Activated naive CD4-positive, alpha-beta T cell treated with anti-CD3 and anti-CD28 coated beads, Interleukin-2, amount 50 U/mL, for 72 hours (primary cell): ENCODE measurements at regions not wholly inside any gene's neighbourhood (a gene's known extent, or its start where the extent isn't known, plus 50 kb on each side); places are given as distances from the start of the nearest gene placed in this dataset.

Source experiments
- ATAC-seq, 2 donors: fragments of 150-1000 bp; cut with Tn5 transposase; 2 replicates each; pipeline ENCODE4 v1.10.0; 2021; ENCODE audit warnings: mild to moderate bottlenecking in 2 of 2, moderate library complexity in 2 of 2
- DNase-seq, 2 donors: peaks; one replicate each; pipeline ENCODE4 v3.0.0; 2021 to 2022; ENCODE audit warnings: low spot score in 2 of 2
- H3K27ac Mint-ChIP-seq, 2 donors: one replicate each; pipeline ENCODE4 v1.8.0; 2022; ENCODE audit warnings: mild to moderate bottlenecking in 2 of 2, mixed read lengths in 2 of 2
- H3K36me3 Mint-ChIP-seq, 2 donors: one replicate each; pipeline ENCODE4 v1.8.0; 2022; ENCODE audit warnings: mixed read lengths in 2 of 2
- H3K9me3 Mint-ChIP-seq, 2 donors: one replicate each; pipeline ENCODE4 v1.8.0; 2022; ENCODE audit warnings: mixed read lengths in 2 of 2

DNA sequence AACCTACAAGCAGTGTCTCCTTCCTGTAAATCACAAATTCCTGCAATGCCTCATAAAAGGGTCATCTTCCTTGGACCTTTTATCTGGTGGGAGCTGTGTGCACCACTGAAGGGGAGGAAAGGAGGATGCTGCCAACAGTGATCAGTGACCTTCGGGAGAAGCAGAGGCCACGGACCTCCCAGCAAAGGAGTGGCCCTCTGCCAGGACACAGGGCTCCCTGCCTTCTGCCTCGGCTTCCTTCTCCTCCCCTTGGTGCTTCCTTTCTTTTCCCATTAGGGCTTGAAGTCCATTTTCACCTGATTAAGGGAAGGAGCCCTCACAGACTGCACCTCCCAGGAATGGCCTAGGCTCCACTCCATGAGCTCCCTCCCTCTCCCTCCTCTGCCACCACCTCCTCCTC is 85.3 kb upstream of the ITGA6 start:
- Mint-ChIP-seq H3K9me3 (peaks cover 4 to 6% of the 10 kb centered on the region in 2 donors), H3K36me3 (peaks cover 8 to 12% of the 10 kb centered on the region in 2 donors), H3K27ac (no peak overlapping the region)
- ATAC-seq, result no peak
- no peak for DNase-seq

DNA sequence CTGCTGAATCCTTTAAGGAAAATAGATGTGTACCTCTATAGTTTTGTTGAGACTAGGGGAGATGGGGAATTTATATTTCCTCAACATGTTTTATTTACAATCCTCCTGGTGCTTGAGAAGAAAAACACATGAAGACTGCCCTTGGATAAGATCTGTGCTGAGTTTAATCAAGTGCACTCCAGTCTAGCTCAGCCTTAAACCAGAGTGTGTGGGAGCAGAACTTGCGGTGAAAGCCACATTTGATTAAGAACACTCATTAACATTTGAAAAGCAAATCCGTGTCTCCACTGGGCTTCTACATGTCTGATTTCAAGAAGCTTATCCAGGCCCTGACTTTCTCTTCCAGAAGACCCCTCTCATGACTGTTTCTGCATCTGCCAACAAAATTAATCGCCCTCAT is 84.8 kb upstream of the ITGA6 start:
- peaks cover 8 to 12% of the 10 kb centered on the region in 2 donors for H3K36me3 Mint-ChIP-seq
- DNase-seq (no peak), ATAC-seq (no peak)
- peaks cover 4 to 6% of the 10 kb centered on the region in 2 donors for H3K9me3 Mint-ChIP-seq
- no peak overlapping the region for H3K27ac Mint-ChIP-seq

DNA sequence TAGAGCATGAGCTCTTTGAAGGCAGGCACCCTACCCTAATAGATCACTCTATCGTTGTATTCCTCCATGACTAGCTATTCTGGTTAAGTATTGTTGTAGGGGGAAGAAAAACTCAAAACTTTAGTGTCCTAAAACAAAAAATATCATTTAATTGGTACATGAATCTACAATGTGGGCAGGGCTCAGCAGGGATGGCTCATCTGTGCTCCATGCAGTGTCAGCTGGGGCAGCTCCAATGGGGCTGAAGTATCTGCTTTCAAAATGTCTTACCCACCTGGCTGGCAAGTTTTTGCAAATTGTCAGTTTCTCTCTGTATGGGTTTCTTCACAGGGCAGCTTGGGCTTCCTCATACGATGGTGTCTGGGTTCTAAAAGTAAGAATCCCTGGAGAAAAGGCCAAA is 83.2 kb upstream of the ITGA6 start:
- Mint-ChIP-seq H3K36me3 (peaks cover 12 to 15% of the 10 kb centered on the region in 2 donors), H3K9me3 (peaks cover 4 to 6% of the 10 kb centered on the region in 2 donors), H3K27ac (no peak overlapping the region)
- DNase-seq (no peak), ATAC-seq (no peak)

DNA sequence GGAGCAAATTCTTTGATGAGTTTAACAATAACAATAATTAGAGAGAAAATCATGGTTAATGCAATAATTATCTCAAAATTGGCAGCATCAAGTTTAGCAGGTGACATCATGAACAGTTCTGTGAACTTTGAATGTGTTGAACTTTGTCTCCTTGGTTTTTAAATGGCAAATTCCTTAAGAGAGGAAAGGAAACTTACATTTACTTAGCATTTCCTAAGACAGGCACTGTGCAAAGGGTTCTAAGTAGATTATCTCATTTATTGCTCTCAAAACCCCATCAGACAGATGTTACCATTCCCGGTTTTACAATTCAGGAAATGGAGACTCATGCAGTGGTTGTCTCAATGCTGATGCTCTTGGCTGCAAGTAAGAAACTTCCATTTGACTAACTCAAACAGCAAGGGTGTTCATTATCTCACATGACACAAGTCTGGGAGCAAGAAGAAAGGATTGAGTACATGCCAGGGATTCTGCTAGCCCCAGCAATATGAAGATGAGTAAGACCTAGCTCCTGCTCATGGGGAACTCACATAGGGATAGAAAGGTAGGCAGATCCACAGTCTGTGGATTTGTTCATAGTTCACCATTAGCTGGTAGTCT is 81.3 kb upstream of the ITGA6 start:
- DNase-seq (no peak), ATAC-seq (no peak)
- H3K27ac Mint-ChIP-seq, result no peak overlapping the region
- H3K36me3 Mint-ChIP-seq, result peaks cover 12 to 15% of the 10 kb centered on the region in 2 donors
- H3K9me3 Mint-ChIP-seq, result peaks cover 4 to 6% of the 10 kb centered on the region in 2 donors

DNA sequence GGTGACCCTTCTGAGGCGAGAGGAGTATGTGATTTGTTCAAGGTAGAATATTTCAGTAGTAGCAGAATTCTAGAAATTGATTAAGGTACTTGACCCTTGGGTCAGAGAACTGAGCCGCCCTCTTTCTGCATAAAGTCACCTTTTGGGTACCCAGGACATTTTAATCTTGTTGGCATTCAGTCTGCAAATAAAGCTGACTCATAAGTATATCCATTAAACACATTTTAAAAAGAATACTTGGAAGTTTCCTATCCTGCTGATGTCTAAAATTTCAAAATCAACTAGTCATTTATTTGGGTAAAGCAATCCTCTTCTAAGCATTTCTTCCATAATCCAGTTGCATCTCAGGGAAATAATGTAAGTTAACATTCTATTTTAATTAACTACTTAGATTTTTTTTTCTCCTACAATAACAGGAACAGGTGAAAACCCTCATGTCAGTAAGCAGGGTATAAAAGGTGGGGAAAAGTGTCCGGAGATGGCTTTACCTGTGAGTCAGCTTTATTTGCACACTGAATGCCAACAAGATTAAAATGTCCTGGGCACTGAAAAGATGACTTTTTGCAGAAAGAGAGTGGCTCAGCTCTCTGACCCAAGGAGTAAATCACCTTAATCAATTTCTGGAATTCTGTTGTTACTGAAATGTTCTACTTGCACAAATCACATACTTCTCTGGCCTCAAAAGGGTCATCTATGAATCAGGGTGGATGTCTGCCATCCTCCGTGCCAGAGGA is 78.7 kb upstream of the ITGA6 start:
- no peak overlapping the region for H3K27ac Mint-ChIP-seq
- ATAC-seq (no peak), DNase-seq (no peak)
- peaks cover 3% of the 10 kb centered on the region in 2 donors for H3K9me3 Mint-ChIP-seq
- peaks cover 9 to 15% of the 10 kb centered on the region in 2 donors for H3K36me3 Mint-ChIP-seq

DNA sequence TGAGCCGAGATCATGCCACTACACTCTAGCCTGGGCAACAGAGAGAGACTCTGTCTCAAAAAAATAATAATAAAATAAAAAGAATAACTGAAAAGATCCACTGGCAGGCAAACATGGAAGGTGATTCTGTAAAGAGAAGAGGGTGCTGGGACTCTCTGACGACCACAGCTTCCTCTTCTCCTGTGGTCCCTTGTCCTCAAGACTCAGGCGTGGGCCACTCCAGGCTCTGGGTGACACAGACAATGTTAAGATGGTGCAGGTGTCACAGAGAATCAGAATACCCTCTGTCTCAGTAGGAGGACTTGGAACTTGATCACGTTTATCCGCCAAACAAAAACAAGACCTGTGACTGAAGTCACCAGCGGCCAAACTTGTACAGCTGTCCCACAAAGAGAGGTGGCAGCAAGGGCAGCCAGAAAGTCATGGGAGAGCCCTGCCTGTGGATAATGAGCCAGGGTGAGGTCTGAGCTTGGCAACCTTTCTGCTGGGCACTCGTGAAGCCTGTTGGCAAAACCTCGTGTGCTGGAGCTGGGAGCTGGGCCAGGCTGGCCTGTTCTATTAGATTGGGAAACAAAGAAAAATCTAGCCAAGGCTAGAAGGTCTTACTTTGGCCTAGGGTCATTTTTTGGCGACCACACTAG is 76.4 kb upstream of the ITGA6 start:
- Mint-ChIP-seq H3K9me3 (no peaks in the 10 kb centered on the region), H3K27ac (no peak overlapping the region), H3K36me3 (peaks cover 0 to 6% of the 10 kb centered on the region in 2 donors)
- no peak for ATAC-seq
- no peak for DNase-seq

DNA sequence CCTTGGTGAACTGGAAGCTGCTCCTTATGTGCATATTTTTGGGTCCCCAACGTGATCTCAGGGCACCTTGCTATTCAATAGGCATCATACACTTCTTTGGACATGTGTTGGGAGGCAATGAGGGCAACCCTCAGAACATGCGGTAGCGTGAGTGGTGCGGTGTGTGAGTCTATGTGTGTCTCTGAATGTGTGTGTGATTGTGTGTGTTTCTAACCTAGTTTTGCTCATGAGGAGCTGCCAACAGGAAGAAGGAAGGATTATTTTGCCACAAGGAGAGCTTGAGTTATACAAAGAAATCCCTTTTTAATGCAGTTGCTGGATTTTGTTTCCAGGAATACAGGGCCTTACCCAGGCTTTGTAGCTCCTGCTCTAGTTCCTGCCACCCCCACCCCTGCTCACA is 75.8 kb upstream of the ITGA6 start:
- Mint-ChIP-seq H3K9me3 (no peaks in the 10 kb centered on the region), H3K36me3 (peaks cover 0 to 6% of the 10 kb centered on the region in 2 donors), H3K27ac (no peak overlapping the region)
- DNase-seq (no peak), ATAC-seq (no peak)

DNA sequence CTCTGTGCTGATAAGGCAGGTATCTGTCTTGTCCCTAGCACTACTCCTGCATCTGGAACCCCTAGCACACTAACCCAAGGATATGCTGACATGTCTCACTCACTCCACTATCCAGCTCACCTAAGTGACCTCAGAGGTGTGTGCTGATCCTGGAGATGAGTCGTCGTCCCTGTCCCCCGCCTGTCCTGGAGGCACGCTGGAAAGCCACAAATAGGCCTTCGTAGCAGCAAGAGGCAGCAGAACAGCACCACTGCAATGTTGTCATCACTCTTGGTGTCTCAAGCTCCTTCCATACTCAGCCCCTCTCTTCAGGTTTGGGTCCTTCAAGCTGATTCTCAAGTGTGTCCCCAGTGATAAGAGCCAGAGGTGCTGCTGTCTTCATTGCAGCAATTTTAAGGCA is 73.0 kb upstream of the ITGA6 start:
- Mint-ChIP-seq H3K36me3 (no peaks in the 10 kb centered on the region), H3K27ac (no peak overlapping the region), H3K9me3 (no peaks in the 10 kb centered on the region)
- DNase-seq, result no peak
- no peak for ATAC-seq

DNA sequence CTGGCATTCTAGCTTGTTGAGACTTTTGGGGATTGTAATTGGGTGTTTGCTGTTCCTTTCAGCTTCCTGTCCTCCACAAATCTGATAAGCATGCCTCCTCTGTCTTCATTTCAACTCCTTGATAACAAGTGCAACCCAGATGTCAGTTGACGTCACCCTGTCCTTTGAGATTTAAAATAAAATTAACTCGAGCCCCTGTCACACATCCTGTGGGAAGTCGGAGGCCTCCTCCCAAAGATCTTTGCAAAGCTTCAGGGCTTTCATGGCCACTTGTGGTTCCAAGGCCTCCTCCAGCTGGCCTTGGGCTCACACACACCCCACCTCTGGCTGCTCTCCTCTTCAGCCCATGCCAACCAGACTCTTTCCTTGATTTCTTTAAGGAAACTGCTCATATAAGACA is 69.9 kb upstream of the ITGA6 start:
- ATAC-seq, result no peak
- no peak overlapping the region for H3K27ac Mint-ChIP-seq
- no peaks in the 10 kb centered on the region for H3K36me3 Mint-ChIP-seq
- no peak for DNase-seq
- H3K9me3 Mint-ChIP-seq, result no peaks in the 10 kb centered on the region

DNA sequence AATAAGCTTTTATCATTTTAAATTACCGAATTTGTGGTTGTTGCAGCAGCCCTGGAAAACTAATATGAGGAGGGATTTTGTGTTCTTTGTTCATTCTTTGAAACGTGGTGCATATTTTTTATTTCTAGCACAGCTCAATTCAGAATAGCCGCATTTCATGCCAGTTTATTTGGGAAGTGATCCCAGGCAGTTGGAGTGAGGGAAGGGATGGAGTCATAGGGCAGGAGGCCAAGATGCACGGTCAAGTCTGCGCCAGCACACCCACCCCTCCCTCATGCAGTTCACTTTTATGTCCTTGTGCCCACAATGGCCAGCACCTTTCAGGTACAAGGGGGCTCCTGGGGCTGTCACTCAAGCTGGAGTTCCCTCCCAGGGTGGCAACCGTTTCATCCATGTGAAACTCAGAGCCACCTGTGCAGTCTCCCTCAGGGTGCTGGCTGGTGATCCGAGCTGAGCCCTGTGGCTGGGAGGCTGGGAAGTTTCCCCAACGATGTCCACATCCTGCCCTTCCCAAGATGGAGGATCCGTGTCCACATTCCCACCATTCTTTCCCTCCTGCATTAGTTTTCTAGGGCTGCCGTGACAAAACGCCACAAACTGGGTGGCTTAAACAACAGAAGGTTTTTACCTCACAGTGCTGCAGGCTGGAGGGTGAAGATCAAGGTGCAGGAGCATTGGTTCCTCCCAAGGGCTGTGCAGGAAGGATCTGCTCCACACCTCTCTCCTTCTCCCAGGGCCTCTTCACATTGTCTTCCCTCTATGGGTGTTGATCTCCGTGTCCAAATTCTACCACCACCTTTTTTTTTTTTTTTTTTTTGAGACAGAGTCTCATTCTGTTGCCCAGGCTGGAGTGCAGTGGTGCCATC is 68.5 kb upstream of the ITGA6 start:
- Mint-ChIP-seq H3K27ac (no peak overlapping the region), H3K9me3 (no peaks in the 10 kb centered on the region), H3K36me3 (no peaks in the 10 kb centered on the region)
- DNase-seq, result no peak
- ATAC-seq, result no peak

DNA sequence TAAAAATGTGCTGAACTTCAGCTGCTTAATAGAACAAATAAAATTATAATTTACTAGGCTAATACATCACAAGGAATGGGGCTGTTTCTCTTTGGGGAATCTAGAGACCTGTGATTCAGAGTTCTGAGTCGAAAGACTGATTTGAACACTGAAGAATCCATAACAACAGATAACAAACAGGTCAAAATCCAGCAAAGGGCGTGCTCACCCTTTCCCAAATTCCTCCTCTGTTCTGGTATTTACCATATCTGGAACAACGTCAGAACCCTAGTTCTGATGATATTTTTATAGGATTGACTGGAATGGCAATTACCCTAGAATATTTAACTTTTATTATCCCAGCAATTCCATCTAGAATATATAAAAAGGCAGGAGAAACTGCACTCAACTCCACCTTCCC is 66.0 kb upstream of the ITGA6 start:
- H3K36me3 Mint-ChIP-seq, result no peaks in the 10 kb centered on the region
- no peak for ATAC-seq

DNA sequence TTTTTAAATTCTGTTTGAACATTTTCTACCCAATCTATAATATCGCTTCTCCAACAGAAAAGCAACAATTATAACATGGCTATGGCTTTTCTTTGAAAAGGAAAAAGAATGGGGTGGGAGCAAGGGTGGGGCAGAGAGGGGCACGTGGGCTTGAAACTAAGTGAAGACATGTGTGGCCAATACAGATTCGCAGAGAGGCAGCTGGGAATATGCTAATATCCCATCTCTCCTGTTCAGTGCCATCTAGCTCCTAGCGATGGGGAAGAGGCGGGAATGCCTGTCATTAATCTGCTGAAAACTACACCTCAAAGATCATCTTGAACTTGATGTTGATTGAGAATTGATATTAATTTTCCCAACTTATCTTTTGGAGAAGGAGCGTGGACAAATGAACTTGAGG is 65.5 kb upstream of the ITGA6 start:
- no peaks in the 10 kb centered on the region for H3K9me3 Mint-ChIP-seq
- no peak overlapping the region for H3K27ac Mint-ChIP-seq
- no peak for DNase-seq
- no peaks in the 10 kb centered on the region for H3K36me3 Mint-ChIP-seq
- ATAC-seq, result no peak

More for the DNA sequence above, 66.0 kb upstream of the ITGA6 start:
- no peaks in the 10 kb centered on the region for H3K9me3 Mint-ChIP-seq
- no peak for DNase-seq
- no peak overlapping the region for H3K27ac Mint-ChIP-seq

DNA sequence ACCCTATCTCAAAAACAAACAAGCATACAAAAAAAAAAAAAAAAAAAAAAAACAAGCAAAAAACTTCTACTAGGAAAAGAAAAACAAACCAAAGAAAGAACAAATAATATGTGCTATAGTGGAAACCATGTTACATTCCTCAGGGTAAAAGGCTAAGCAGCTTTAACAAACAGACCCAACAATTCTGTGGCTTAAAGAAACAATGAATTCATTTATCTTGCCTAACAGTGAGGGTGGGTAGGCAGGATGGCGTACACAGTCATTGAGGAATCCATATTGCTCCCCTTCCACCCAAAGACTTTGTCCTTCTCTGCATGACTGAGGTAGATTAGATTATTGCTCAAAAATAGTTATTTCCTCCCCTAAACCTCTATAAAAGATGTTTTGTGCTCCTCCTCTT is 63.1 kb upstream of the ITGA6 start:
- no peak overlapping the region for H3K27ac Mint-ChIP-seq
- peaks cover 5 to 11% of the 10 kb centered on the region in 2 donors for H3K9me3 Mint-ChIP-seq
- DNase-seq (no peak), ATAC-seq (no peak)
- H3K36me3 Mint-ChIP-seq, result peaks cover 0 to 5% of the 10 kb centered on the region in 2 donors

DNA sequence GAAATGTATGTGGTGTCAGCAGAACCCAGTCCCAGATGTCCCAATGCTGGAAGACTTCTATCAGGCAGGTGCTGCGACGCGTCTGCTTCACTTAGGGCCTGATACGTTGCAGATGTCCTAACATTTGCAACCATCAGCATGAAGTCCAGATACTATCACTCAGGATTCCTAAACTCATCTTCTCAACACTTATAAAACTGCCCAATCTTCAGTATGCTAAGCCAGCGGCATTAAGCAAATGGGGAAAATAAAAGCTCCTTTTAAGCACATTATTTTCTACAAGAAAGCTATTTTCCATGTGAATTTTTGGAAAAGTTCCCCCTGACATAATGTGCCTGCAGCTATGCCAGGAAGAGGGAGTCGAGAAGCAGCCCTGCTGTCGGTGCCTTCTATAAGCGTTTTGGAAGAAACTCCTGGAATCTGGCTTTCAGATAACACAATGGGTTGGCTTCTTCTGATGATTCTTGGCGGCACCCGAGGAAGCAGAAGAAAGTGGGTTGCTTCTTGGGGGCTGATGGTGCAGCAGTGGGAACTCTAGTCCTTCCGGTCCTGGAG is 60.7 kb upstream of the ITGA6 start:
- Mint-ChIP-seq H3K36me3 (peaks cover 0 to 5% of the 10 kb centered on the region in 2 donors), H3K9me3 (peaks cover 5 to 12% of the 10 kb centered on the region in 2 donors), H3K27ac (no peak overlapping the region)
- DNase-seq (no peak), ATAC-seq (no peak)

DNA sequence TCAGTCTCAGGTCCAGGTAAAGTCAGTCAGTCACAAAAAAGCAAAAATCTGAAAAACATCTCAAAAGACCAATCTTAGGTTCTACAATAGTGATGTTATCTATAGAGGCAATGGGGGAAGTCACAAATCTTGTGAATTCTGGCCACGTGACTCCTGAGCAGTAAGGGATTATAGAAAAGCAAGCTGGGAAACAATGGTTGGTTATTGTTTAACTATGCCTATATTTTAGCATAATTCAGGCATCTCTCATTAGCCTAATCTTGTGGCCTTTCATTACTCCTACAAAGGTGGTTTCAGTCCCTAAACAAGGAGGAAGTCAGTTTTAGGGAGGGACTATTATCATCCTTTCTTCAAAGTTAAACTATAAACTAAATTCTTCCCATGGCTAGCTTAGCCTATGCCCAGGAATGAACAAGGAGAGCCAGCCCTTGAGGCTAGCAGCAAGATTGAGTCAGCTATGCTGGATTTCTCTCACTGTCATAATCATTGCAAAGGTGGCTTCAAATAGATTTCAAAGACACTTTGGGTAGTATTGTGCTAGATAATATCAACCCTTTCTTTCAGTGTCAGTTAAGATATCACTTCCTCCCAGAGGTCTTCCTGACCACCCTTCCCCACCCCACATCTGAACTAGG is 56.4 kb upstream of the ITGA6 start:
- H3K36me3 Mint-ChIP-seq, result peaks cover 0 to 5% of the 10 kb centered on the region in 2 donors
- ATAC-seq (no peak), DNase-seq (no peak)
- no peak overlapping the region for H3K27ac Mint-ChIP-seq
- H3K9me3 Mint-ChIP-seq, result peaks cover 5 to 12% of the 10 kb centered on the region in 2 donors

DNA sequence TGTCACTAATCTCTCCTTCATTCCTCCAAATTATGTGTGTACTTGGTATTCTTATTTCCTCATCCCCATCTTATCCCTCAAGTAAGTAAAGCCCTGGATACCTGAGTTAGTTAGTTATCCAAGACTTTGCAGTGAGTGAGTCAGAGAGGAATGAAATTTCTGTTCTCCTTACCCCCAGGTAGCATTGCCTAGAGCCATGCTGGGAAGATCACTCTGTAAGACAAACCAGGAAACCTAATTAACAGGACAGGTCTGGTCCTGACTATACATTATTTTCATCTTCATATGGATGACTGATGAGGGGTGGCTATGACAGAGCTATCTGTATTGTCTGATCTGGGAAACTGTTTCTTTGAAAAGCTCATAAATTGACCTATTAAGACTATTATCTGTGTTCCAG is 55.0 kb upstream of the ITGA6 start:
- ATAC-seq, result no peak
- Mint-ChIP-seq H3K27ac (no peak overlapping the region), H3K9me3 (peaks cover 5 to 12% of the 10 kb centered on the region in 2 donors), H3K36me3 (peaks cover 0 to 5% of the 10 kb centered on the region in 2 donors)
- no peak for DNase-seq
